ENCODE measurements at regions not wholly inside any gene's neighbourhood (a gene's known extent, or its start where the extent isn't known, plus 50 kb on each side); places are given as distances from the start of the nearest gene placed in this dataset.

GRCh38 chr11:79536155-79536917 is 95.5 kb upstream of the TENM4 start:
- no peak overlapping the region for H3K4me3 ChIP-seq (ENCODE audit: extremely low read depth in 1 of 4, insufficient read depth in 2 of 4, low read depth in 3 of 4, low read length in 4 of 4)
- H2BK20ac ChIP-seq (ENCODE audit: low read length) = no peak overlapping the region
- CTCF ChIA-PET (ENCODE audit: partially characterized antibody) = interaction anchor here (0.6 to 0.7 kb wide), 4 partner anchors 15 to 639 kb away, joined by 3 read pairs; no protein-coding TSS in a partner anchor
- H3K56ac ChIP-seq (replicated peaks; ENCODE audit: insufficient read length, low read depth, low read length) = no peak overlapping the region
- WGBS, 2 experiments (ENCODE audit: extremely low coverage in 1 of 2, insufficient coverage in 1 of 2, insufficient read length in 1 of 2, insufficient replicate concordance in 2 of 2, low coverage in 1 of 2, low lambda C conversion rate in 2 of 2, missing lambda C conversion rate in 1 of 2) = 90% methylated on average over 5 of the region's 5 CpGs; no CpG with 5 or more reads in 1 of the 2 experiments
- no peaks in the 10 kb centered on the region for H4K20me1 ChIP-seq (replicated peaks in 1 of 2; ENCODE audit: control insufficient read depth in 1 of 2, insufficient read depth in 2 of 2, low read length in 2 of 2)
- H3K27me3 ChIP-seq (replicated peaks in 1 of 4; ENCODE audit: control insufficient read depth in 3 of 4, extremely low read depth in 1 of 4, insufficient read depth in 3 of 4, low read length in 3 of 4) = no peaks in the 10 kb centered on the region
- no peak overlapping the region for H3K4me2 ChIP-seq (ENCODE audit: insufficient read depth in 1 of 2, low read depth in 2 of 2, low read length in 2 of 2)
- H3K79me1 ChIP-seq (ENCODE audit: low read depth, low read length) = no peaks in the 10 kb centered on the region
- no peaks in the 10 kb centered on the region for H3K9me3 ChIP-seq (ENCODE audit: insufficient read depth in 2 of 2, low read depth in 1 of 2, low read length in 1 of 2)
- H3K23me2 ChIP-seq (ENCODE audit: low read depth, low read length) = peaks cover 3% of the 10 kb centered on the region; the same call in 1 of the 2 replicates
- H3K36me3 ChIP-seq (ENCODE audit: control insufficient read depth in 2 of 4, insufficient read depth in 4 of 4, low read length in 3 of 4) = no peaks in the 10 kb centered on the region
- H2BK5ac ChIP-seq (ENCODE audit: low read depth, low read length) = no peak overlapping the region
- H3K4me1 ChIP-seq (replicated peaks in 1 of 4; ENCODE audit: control insufficient read depth in 3 of 4, insufficient read depth in 4 of 4, low read length in 3 of 4) = no peaks in the 10 kb centered on the region
- H2BK15ac ChIP-seq (ENCODE audit: low read length) = no peak overlapping the region
- H4K5ac ChIP-seq (ENCODE audit: insufficient read length, low read depth, low read length) = no peak overlapping the region
- no peak overlapping the region for H2AFZ ChIP-seq (ENCODE audit: low read length)
- H3K27ac ChIP-seq (ENCODE audit: low read depth, low read length) = no peak overlapping the region
- no peak overlapping the region for H4K91ac ChIP-seq (replicated peaks; ENCODE audit: insufficient read length, low read length)
- H4K8ac ChIP-seq (ENCODE audit: extremely low read depth, insufficient read depth, low read length) = no peak overlapping the region
- no peaks in the 10 kb centered on the region for H3K79me2 ChIP-seq (ENCODE audit: control insufficient read depth in 1 of 2, insufficient read depth in 2 of 2, low read length in 2 of 2)
- H3K4ac ChIP-seq (replicated peaks; ENCODE audit: insufficient read length, low read depth, low read length) = no peak overlapping the region
- no peak for FAIRE-seq
- no peak for TF ChIP-seq RBBP5 (IDR thresholded peaks at IDR 0.05; ENCODE audit: borderline replicate concordance, low read depth, low read length)
- TF ChIP-seq CHD2 (IDR thresholded peaks at IDR 0.05; ENCODE audit: low read length) = no peak
- no peak for TF ChIP-seq RNF2 (IDR thresholded peaks at IDR 0.05; ENCODE audit: borderline replicate concordance, low read depth, low read length, missing control alignments, poor library complexity, severe bottlenecking)
- TF ChIP-seq, protein P1, sequence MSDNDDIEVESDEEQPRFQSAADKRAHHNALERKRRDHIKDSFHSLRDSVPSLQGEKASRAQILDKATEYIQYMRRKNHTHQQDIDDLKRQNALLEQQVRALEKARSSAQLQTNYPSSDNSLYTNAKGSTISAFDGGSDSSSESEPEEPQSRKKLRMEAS (IDR thresholded peaks at IDR 0.05) = no peak
- TF ChIP-seq BRCA1 (IDR thresholded peaks at IDR 0.05; ENCODE audit: low read depth, low read length) = no peak
- TF ChIP-seq KDM1A (IDR thresholded peaks at IDR 0.05; ENCODE audit: borderline replicate concordance, low read length) = no peak
- no peak for TF ChIP-seq PHF8 (conservative IDR thresholded peaks at IDR 0.05; ENCODE audit: low read depth, low read length)
- no peak for TF ChIP-seq SP4 (IDR thresholded peaks at IDR 0.05; ENCODE audit: low read length)
- TF ChIP-seq YY1 (IDR thresholded peaks at IDR 0.05; ENCODE audit: low read depth, low read length) = no peak
- no peak for TF ChIP-seq CHD1 (IDR thresholded peaks at IDR 0.05; ENCODE audit: low read depth, low read length)
- H2AK5ac ChIP-seq (ENCODE audit: low read depth, low read length) = no peak overlapping the region
- H2BK120ac ChIP-seq (replicated peaks; ENCODE audit: low read depth, low read length) = no peak overlapping the region
- H3K23ac ChIP-seq (ENCODE audit: insufficient read length) = no peak overlapping the region
- POLR2A ChIA-PET (ENCODE audit: partially characterized antibody) = no interaction called here
- no peak overlapping the region for H3K9ac ChIP-seq (replicated peaks in 1 of 4; ENCODE audit: extremely low read depth in 1 of 4, low read depth in 3 of 4, low read length in 3 of 4)
- no peak overlapping the region for H3K18ac ChIP-seq (ENCODE audit: extremely low read depth, low read length)
- DNase-seq (ENCODE audit: low read depth in 1 of 2, low spot score in 2 of 2) = no peak
- no peak overlapping the region for H3K14ac ChIP-seq (ENCODE audit: insufficient read length)
- no peak overlapping the region for H2BK12ac ChIP-seq (ENCODE audit: low read depth, low read length)

Measured in H1 (cell line).